ENCODE measurements at regions not wholly inside any gene's neighbourhood (a gene's known extent, or its start where the extent isn't known, plus 50 kb on each side); places are given as distances from the start of the nearest gene placed in this dataset.

DNA sequence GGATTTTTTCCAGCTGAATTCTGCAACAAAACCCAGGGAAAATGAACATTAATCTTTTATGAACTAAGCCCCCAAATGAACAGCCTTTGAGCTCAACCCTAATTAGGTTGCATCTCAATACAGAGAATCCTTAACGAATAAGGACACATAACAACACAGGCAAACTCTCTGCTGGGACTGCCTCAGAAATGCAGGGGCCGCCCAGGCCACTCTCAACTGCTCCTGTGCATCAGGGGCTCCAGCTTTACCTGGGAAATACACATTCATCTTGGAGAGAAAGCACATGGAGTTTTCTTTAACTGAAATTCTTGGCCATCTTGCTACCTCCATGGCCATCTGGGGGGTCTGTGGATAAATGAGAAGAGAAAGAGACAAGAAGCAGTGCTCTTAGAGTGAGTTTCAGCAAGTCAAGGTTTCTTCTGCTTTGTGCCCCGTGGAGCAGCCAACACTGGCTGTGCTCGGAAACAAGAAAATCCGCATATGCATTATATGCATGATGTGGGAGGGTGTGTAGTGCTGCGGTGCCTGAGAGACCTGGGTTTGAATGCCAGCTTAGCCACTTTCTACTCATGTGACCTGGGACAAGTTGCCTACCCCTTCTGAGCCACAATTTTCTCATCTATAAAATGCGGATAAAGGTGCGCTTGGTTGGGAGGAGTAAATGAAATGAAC is 81.9 kb upstream of the RCN1 start:
- TF ChIP-seq CTCF (IDR thresholded peaks at IDR 0.05; ENCODE audit: control extremely low read depth in 1 of 3, insufficient read depth in 1 of 3, low read depth in 1 of 3, low read length in 3 of 3): no peak
- no peak for TF ChIP-seq MAX (IDR thresholded peaks at IDR 0.05)
- no peak for TF ChIP-seq POLR2A (IDR thresholded peaks at IDR 0.05; ENCODE audit: control extremely low read depth in 1 of 2, low read depth in 2 of 2, low read length in 2 of 2)
- no peak for TF ChIP-seq EZH2 (IDR thresholded peaks at IDR 0.05; ENCODE audit: low read depth, low read length, severe bottlenecking)
- TF ChIP-seq EGR1 (IDR thresholded peaks at IDR 0.05; ENCODE audit: borderline replicate concordance, low read depth, low read length): no peak
- TF ChIP-seq, protein P1, sequence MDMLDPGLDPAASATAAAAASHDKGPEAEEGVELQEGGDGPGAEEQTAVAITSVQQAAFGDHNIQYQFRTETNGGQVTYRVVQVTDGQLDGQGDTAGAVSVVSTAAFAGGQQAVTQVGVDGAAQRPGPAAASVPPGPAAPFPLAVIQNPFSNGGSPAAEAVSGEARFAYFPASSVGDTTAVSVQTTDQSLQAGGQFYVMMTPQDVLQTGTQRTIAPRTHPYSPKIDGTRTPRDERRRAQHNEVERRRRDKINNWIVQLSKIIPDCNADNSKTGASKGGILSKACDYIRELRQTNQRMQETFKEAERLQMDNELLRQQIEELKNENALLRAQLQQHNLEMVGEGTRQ (IDR thresholded peaks at IDR 0.05; ENCODE audit: low read length): no peak
- no peak for TF ChIP-seq TAF1 (IDR thresholded peaks at IDR 0.05; ENCODE audit: low read depth, low read length)
- no peak for TF ChIP-seq JUN (IDR thresholded peaks at IDR 0.05; ENCODE audit: low read depth, low read length)
- no peak for TF ChIP-seq GTF2F1 (IDR thresholded peaks at IDR 0.05; ENCODE audit: borderline replicate concordance, low read depth, low read length)
- TF ChIP-seq JUND (IDR thresholded peaks at IDR 0.05; ENCODE audit: low read length): no peak

Data from H1 (cell line).